ENCODE measurements at regions not wholly inside any gene's neighbourhood (a gene's known extent, or its start where the extent isn't known, plus 50 kb on each side); places are given as distances from the start of the nearest gene placed in this dataset.

DNA sequence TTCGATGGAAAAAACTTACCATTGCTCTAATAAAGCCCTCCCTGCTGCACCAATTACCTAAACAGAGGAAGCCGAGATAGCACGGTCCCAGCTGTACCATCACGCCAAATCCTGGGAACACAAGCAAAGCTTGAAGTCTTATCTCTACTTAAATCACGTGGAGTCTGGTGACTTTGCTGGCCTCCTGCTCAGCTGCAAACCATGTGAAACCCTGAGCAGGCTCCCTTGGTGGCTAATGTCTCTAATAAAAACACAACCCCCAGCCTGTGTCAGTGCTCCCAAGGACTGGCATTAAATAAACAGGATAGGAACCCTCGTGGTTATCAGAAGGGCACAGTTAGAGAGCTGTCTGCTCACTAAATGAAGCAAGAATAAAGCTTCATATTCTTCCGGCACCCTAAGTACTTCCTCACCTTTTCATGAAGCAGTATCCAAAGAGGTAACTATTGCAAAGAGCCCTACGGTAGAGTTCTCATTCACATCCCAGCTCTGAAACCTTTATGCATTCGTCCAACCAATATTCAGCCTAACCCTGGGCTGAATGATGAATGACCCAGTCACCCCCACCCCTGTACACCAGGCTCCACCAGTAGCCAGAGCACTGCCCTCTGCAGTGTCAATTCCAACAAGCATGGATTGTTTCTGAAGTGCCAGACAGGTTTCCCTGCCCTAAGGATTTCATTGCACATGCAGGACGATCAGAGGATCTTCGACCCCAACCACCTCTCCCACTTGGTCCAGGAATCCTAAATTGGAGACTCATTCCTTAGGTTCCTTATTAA lies 452.7 kb upstream of the TMPO start:
- no peak for DNase-seq (ENCODE audit: low spot score)

DNA sequence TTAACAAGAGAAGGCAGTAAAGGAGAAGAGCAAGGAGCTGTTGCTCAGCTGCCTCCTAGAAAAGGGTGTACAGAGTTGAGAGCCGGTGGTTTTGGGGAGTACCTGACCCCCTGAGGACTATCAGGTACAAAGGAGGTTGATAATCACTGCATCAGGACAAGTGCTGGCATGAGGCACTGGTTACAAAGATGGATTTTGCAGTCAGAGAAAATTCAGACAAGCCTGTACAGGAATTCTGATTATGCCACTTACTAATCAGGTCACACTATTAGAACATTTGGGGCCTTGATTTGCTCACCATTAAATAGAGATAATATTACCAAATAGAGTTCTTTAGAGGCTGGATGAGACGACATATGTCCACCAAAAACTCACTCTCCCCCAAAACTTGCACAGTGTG lies 450.9 kb upstream of the TMPO start:
- no peak for DNase-seq (ENCODE audit: low spot score)

DNA sequence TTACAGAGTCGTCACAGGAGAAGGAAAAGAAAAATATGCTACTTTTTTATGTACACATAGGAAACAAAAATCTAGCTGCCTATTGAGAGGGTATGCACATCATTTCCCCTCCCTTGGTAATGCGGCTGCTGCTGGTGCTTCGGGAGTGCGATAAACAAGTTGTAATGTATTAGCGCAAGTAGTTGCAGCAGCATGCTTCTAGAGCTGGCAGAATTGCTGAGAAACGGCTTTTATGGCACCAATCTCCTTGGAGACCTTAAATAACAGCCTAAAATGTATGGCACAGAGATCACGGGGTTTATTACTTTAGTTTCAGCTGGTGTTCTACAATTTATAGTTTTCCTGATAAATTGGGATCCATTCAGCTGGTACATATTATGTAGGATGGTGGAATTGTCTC lies 447.6 kb upstream of the TMPO start:
- no peak for DNase-seq (ENCODE audit: low spot score)

DNA sequence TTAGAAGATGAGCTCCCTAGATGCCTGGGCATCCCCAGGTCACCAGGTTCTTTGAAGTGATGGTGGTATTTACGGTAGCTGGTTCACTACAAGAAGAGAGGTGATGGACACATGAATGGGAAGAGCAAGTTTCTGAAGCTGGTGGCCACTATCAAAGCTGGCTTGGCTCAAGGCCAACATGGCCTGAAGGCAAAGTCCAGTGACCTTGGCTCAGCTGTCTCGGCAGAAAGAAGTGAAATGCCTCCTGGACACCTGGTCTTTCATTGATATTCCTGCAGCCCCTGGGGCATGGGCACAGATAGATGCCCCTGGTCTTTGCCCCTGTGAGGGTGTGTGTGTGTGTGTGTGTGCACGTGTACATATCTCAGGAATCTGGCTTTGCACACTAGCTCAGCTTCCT lies 441.8 kb upstream of the TMPO start:
- DNase-seq (ENCODE audit: low spot score) = no peak

DNA sequence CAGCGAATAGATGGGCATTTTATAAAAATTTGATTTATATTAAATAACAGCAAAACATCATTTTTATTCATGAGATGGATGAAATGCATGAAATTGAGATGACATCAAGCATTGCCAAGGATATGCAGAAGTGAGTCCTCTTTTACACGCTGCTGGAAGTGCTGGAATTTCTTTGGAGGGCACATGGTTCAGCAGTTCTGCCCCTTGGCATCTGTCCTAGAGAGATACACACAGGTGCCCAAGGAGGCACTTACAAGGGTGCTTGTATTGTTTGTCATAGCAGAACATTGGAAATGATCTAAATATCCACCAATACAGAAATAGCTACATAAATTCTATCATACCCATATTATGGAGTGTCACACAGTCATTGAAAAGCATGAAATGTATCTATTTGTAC lies 441.1 kb upstream of the TMPO start:
- no peak for DNase-seq (ENCODE audit: low spot score)

DNA sequence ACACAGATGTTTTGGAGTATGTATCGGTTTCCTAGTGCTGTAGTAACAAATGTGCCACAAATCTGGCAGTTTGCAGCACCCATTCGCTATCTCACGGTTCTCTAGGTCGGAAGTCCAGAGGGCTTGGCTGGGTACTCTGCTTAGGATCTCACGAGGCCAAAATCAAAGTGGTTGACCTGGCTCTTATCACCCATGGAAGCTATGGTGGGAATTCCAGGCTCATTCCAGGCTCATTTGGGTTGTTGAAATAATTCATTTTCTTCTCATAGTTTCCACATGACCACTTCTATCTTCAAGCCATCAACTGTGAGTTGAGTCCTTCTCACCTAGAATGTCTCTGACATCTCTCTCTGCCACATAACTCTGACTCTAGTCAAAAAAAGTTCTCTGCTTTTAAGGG lies 431.0 kb upstream of the TMPO start:
- DNase-seq (ENCODE audit: low spot score) = no peak

DNA sequence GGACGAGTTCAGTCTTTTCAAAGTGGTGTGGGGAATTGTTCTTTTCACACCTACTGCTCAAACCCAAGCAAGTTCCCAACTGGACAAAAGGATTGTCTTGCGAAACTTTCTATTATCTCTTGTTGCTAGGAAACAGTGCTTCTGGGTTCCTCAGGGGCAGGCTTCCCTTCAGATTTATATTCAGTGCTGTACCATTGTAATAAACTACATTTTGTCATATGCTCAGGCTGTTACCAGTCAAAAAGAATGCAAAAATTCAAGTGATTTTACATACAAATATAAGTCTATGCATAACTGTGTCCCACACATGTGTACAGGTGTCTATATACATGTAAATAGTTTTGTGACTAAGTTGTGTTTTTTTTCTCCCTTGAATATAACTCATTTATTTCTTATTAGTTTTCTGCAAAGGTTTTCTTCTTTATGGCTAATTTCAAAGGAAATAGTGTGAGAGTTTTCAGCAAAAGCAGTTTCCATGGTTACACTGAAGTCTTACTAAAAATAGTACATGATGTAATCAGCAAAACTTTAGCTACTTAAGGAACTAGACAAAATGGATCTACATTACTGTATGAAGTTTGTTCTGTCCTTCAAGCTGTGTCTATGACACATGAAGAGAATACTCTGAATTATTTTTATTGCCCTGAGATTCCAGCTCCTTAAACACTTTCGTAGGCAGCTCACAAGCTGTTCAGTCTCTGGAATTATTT lies 430.2 kb upstream of the TMPO start:
- DNase-seq (ENCODE audit: low spot score) = no peak

DNA sequence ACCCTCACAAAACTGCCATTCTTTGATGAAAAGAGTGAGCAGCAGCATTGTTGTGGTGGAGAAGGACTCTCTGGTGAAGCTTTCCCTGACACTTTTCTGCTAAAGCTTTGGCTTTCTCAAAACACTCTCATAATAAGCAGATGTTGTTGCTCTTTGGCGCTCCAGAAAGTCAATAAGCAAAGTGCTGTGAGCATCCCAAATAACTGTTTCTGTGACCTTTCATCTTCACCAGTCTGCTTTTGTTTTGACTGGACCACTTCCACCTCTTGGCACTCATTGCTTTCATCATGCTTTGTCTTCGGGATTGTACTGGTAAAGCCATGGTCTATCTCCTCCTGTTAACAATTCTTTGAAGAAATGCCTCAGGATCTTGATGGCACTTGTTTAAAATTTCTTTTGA lies 424.7 kb upstream of the TMPO start:
- no peak for DNase-seq (ENCODE audit: low spot score)

DNA sequence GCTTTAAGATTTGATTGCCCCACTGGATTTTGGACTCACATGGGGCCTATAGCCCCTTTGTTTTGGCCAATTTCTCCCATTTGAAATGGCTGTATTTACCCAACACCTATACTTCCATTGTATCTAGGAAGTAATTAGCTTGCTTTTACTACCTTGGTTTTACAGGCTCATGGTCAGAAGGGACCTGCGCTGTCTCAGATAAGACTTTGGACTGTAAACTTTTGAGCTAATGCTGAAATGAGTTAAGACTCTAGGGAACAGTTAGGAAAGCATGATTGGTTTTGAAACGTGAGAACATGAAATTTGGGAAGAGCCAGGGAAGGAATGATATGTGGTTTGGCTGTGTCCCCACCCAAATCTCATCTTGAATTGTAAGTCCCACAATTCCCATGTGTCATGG lies 419.0 kb upstream of the TMPO start:
- no peak for DNase-seq (ENCODE audit: low spot score)

DNA sequence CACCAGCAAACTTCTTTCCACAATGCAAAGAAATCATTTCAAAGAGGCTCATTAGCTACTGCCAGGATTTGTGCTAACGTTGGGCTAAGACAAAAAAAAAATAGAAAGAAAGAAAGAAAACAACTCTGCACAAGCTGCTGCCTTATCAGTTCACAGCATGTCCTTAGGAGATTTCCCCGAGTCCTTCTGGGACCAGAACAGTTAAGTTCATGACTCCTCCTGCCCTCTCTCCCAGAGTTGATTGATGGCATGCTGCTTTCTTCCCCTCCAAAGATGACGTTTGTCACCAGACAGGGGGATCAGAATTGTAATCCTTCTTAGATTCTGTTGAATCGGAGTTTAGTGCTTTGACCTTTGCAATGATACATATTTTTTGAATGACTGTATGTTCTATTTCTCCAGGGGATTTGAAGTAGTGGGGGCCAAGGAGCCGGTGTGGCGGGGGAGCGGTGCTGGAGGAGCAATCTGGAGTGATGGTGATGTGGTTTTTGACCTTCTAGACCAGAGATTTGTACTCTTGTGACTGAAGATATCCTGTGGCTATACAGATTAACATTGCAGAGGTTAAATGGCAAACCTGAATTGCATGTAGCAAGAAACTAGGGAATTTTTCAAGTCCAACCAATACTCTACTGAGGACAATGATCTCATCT lies 409.2 kb upstream of the TMPO start:
- DNase-seq (ENCODE audit: low spot score) = no peak

DNA sequence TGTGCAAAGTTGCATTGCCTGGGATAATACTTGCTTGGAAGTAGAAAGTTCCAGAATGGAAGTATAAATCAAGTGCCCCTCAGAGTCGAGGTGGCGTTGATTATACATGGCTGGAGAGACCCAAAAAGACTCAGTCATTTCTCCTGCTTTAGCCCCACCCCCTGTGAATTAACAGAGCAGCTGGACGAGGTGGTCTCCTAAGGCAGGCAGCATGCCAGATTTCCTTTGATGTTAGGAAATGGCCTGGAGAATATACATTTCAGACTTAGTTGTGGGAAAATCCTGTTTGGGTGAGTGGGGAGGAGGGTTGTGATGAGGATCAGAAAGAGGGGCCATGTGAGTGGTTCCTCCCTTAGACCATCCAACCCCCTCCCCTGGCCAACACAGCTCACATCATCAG lies 406.1 kb upstream of the TMPO start:
- DNase-seq (ENCODE audit: low spot score) = no peak

DNA sequence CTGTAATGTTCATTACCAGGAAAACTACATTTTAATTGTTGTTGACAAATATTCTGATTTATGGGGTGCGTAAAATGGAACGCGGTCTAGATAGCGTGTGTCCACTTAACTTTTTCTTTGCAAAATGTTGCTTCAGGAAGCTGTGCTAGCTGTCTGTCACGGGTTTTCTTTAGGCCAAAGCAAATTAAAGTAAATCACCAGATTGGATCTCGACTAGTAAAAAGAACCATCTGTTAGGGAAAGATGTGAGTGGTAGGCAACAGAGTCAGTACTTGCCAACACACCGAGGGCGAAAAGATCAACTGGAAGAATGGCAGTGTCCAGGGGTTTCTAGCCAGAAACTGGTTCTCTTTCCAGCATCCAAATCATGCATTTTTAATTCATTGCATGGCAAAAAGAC lies 404.9 kb upstream of the TMPO start:
- no peak for DNase-seq (ENCODE audit: low spot score)

DNA sequence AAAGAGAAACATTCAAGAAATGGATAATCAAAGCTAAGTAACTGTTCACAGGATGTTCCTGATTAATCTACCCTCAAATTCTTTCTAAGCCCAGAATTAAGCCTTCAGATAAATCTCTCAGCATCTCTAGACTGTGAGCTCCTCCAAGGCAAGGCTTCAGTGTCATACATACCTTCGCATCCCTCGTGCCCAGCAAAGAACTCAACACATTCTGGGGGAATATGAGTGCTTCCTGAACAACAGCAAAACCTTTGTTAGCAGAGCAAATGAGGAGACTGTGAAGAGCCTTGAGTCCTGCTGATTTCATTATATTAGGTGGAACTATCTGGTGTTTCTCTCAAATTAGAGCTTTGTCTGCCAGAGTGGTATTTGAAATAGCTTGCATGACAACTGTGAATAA lies 401.8 kb upstream of the TMPO start:
- DNase-seq (ENCODE audit: low spot score) = no peak

DNA sequence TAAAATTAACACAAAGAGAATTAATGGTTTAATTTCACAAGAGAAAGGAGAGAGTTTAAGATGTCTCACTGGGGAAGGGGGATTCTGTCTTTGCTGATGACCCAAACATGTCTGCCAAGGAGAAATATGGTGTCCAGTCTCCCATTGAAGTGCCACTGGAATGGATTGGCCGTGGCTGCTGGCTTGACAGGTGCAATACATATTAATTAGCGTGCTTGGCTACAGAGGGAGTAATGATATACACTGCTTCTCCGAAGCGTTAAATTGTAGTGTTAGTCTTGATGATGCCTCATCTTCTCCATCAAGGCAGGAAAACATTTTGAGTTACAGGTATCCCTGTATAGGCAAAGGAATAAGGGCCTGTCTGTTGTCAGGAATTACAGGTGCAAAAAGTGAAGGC lies 393.4 kb upstream of the TMPO start:
- no peak for DNase-seq (ENCODE audit: low spot score)

DNA sequence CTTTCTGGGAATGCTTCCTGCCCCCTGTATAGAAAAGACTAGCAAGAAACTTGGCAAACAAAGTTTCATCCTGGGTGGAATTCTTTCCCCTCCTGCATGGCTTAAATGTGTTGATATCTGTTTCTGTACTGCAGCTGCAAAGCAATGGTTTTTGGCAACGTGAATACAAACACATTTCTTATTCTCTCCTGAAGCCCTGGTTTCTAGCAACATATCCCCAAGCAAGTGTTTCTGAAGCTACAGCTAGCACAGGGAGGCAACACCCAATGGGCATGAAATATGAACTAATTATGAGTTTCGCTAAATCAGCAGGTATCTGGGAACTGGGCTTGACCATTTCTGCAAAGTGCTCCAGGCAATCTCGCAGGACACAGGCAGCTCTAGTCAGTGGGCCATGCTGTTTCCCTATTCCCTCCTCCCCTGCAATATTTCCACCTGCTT lies 392.3 kb upstream of the TMPO start:
- no peak for DNase-seq (ENCODE audit: low spot score)

DNA sequence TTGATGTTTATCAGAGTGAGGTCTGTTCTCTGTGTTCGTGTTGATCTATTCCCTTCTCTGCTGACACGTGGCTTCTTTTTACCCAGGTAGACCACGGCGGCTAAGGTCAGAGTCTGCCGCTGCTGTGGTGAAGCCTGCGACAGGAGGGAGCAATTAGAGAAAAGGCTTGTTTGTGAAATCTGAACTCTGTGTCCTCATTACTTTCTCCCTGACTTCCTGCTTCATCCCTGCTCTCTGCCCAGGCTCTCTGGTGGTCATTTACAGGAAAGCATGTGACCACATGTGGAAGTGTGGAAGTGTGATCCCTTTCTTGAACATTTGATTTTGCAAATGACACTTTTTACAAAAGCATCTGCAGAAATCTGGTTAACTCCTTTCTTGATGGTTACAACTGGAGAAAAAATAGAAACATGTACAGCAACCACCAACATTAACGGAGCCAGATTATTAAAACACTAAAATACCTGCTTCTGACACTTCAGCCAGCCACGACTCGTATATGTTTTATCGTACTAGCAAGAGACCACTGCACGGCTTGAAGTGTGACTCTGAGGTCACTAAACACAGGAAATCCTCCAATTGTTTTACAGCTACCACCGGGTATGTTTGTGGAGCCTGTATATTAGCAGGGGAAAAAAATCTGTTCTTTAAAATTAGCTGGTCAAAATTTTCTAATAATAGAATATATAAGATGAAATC lies 388.6 kb upstream of the TMPO start:
- no peak for DNase-seq (ENCODE audit: low spot score)

DNA sequence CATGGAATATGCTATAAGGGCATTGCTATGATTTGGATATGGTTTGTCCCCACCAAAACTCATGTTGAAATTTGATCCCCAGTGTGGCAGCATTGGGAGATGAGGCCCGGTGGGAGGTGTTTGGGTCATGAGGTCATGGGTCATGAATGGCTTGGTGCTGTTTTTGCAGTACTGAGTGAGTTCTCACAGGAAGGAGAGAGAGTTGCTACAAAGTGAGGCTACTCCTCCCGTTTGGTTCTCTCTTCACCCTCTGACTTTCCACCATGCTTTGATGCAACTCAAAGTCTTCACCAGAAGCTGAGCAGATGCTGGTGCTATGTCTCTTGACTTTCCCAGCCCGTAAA lies 388.1 kb upstream of the TMPO start:
- no peak for DNase-seq (ENCODE audit: low spot score)

DNA sequence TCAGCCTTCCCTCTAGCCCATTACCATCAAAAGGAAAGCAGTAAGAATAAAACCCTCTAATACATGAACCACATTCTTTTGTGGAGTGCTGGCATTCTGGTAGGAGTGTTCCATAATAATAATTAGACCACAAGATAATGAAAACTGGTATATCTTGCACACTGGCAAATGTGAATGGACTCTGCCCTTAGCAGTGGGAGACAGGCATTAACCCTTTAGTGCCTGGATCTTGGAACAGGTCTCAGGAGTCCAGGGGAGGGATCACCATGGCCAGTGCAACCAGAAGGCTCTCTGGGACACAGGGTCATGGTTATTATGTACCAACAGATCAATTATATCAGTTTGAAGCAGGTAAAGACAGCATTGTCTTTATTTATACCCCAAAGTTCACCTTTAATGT lies 387.5 kb upstream of the TMPO start:
- DNase-seq (ENCODE audit: low spot score) = no peak

DNA sequence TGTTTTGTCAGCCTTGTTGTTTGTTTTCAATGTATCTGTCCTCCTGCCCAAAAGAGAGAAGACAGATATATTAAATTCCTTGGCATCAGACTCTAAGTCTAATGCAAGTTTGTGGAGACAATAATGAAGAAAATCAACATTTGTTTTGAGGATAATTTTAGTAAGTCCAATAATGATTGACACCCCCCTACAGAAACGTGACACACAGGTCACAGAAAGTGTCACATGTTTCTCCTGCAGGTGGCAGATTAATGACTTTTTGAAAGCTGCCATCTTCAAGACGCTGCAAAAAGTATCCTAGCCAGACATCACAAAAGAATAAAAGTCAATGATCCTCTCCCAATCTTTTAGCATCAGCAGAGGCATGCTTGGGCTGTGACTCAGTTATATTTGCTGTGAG lies 378.8 kb upstream of the TMPO start:
- DNase-seq (ENCODE audit: low spot score) = no peak

DNA sequence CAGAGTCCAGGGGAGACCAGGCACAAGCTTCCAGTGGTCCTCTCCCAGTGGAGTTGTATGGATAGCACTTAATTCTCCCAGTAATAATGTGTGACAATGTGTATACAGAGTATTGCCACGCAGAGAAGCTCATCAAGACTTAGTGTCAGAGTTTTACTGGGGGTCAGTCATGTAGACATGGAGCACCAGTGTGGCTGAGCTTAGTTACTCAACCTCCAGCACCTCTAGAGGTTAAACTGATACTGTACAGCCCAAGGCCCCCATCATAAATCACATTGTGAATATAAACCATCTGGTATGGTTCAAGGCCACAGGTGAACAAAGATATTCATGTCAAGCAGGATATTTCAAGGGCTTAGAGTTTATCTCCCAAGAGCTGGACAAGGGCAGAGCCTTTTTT lies 378.1 kb upstream of the TMPO start:
- no peak for DNase-seq (ENCODE audit: low spot score)

DNA sequence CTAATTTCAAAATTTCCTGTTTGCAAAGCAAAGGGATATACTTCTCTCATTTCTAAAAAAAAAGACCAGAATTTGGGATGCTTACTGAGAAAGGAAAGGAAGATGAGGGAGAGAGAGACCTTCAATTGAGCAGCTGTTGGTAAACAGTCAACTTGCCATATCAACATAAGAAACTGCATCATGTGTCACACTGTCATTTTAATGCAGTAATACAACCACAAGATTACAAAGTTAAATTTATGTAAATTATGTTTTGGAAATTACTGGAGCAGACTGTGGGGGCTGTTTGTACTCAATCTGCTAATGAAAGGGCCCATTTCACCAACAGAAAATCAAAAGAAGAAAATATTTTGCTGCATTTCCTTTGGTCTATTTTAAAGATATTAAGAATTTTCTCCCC lies 370.4 kb upstream of the TMPO start:
- DNase-seq (ENCODE audit: low spot score) = no peak

DNA sequence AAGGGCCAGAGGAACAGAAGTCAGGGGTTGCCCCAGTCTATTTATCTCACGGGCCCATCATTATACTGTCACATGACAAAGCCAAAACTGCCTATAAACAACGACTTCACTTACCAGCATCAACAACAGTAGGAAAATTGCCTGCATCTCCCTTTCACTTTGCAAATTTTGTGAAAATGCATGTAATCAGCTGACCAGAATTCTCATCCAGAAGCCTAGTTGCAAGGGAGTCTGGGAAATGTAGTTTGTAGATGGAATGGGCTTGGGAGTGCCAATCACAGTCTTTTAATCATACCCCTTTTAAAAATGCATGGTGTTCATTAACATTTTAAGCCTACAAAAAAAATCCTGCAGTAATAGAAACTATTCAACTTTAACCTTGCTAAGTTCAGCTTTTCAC lies 369.3 kb upstream of the TMPO start:
- no peak for DNase-seq (ENCODE audit: low spot score)

DNA sequence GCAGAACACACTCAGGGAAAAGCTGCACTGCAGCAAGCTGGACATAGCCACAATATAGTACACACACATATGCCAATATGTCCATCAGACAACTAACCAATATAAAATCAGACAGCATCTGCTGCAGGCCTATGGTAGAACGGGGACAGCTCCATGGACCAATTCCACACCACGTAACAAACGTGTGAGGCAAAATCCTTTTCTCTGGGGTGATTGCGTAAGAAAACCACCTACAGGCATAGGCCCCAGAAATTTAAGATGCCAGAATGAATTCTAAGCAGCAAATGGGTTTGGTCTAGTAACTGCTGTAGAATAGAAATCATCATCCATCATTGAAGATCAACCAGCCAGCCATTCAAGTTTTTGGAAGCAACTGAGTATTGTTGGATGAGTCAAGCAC lies 368.9 kb upstream of the TMPO start:
- no peak for DNase-seq (ENCODE audit: low spot score)

Data from GM03348 (cell line).